ENCODE measurements at regions not wholly inside any gene's neighbourhood (a gene's known extent, or its start where the extent isn't known, plus 50 kb on each side); places are given as distances from the start of the nearest gene placed in this dataset.

GRCh38 chr3:104598848-104599511 lies 767.7 kb upstream of the ALCAM start:
- intact Hi-C loops (cut with micrococcal nuclease), result no loop called here

GRCh38 chr3:104604326-104605010 lies 762.2 kb upstream of the ALCAM start:
- intact Hi-C loops (cut with micrococcal nuclease), result no loop called here

- intact Hi-C loops (cut with micrococcal nuclease), result no loop called here
These were observed 759.9 kb upstream of the ALCAM start for GRCh38 chr3:104606812-104607211.

- intact Hi-C loops (cut with micrococcal nuclease), result no loop called here
These were observed 755.7 kb upstream of the ALCAM start for GRCh38 chr3:104610730-104611652.

GRCh38 chr3:104612218-104612617 lies 754.5 kb upstream of the ALCAM start:
- intact Hi-C loops (cut with micrococcal nuclease), result no loop called here

- intact Hi-C loops (cut with micrococcal nuclease), result no loop called here
These were observed 752.1 kb upstream of the ALCAM start for GRCh38 chr3:104614564-104614963.

GRCh38 chr3:104628185-104628789 lies 738.4 kb upstream of the ALCAM start:
- intact Hi-C loops (cut with micrococcal nuclease), result loop anchor here (10.0 kb wide), 1 partner anchor 887 kb away; no protein-coding TSS in a partner anchor

GRCh38 chr3:104629038-104629437 lies 737.7 kb upstream of the ALCAM start:
- intact Hi-C loops (cut with micrococcal nuclease), result loop anchor here (10.0 kb wide), 1 partner anchor 886 kb away; no protein-coding TSS in a partner anchor

GRCh38 chr3:104631254-104631653 lies 735.5 kb upstream of the ALCAM start:
- intact Hi-C loops (cut with micrococcal nuclease), result no loop called here

GRCh38 chr3:104632521-104632920 lies 734.2 kb upstream of the ALCAM start:
- intact Hi-C loops (cut with micrococcal nuclease), result no loop called here

GRCh38 chr3:104632947-104633346 lies 733.8 kb upstream of the ALCAM start:
- intact Hi-C loops (cut with micrococcal nuclease), result no loop called here

GRCh38 chr3:104635872-104636580 lies 730.7 kb upstream of the ALCAM start:
- intact Hi-C loops (cut with micrococcal nuclease), result no loop called here

GRCh38 chr3:104642827-104643226 lies 723.9 kb upstream of the ALCAM start:
- intact Hi-C loops (cut with micrococcal nuclease), result no loop called here

GRCh38 chr3:104646196-104646595 lies 720.5 kb upstream of the ALCAM start:
- intact Hi-C loops (cut with micrococcal nuclease), result no loop called here

- intact Hi-C loops (cut with micrococcal nuclease), result no loop called here
These were observed 717.9 kb upstream of the ALCAM start for GRCh38 chr3:104648823-104649222.

- intact Hi-C loops (cut with micrococcal nuclease), result no loop called here
These were observed 697.6 kb upstream of the ALCAM start for GRCh38 chr3:104669083-104669482.

GRCh38 chr3:104672331-104672730 lies 694.4 kb upstream of the ALCAM start:
- intact Hi-C loops (cut with micrococcal nuclease), result no loop called here

GRCh38 chr3:104673981-104674380 lies 692.7 kb upstream of the ALCAM start:
- intact Hi-C loops (cut with micrococcal nuclease), result no loop called here

- intact Hi-C loops (cut with micrococcal nuclease), result no loop called here
These were observed 690.5 kb upstream of the ALCAM start for GRCh38 chr3:104676241-104676640.

- intact Hi-C loops (cut with micrococcal nuclease), result no loop called here
These were observed 688.8 kb upstream of the ALCAM start for GRCh38 chr3:104677932-104678331.

GRCh38 chr3:104685492-104685891 lies 681.2 kb upstream of the ALCAM start:
- intact Hi-C loops (cut with micrococcal nuclease), result no loop called here
